Amniotic stem cell (primary cell): ENCODE measurements at regions not wholly inside any gene's neighbourhood (a gene's known extent, or its start where the extent isn't known, plus 50 kb on each side); places are given as distances from the start of the nearest gene placed in this dataset.

Source experiments
- DNase-seq: peaks from one replicate; lab custom pipeline; 2025; lab: John Stamatoyannopoulos, UW

DNA sequence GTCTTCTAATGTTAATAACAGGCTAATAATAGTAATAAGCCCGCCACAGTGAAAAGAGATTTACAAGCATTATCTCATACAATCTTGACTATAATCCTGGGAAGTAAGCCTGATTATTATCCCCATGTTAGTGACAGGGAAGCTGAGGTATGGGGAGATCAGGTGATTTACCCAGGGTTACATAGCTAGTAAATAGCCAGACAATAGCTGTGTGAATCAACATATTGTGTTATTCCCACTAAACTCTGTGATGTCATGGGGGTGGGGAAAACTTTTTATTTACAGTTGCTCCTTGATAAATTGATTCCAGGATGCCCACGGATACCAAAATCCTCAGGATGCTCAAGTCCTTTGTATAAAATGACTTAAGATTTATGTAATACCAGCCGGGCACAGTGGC, 181.9 kb downstream of the LMO4 start:
- no peak for DNase-seq

DNA sequence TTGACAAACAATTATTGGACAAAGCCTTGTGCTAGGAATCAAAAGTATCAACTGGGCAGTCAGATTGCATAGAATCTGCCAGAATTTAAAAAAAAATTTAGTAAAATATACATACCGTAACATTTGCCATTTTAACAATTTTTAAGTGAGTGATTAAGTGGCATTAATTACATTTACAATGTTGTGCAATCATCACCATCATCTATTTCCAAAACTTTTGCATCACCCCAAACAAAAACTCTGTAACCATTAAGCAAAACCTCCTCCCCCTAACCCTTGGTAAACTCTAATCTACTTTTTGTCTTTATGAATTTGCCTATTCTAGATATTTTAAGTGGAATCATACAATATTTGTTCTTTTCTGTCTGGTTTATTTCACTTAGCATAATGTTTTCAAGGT, 182.8 kb downstream of the LMO4 start:
- DNase-seq: no peak

DNA sequence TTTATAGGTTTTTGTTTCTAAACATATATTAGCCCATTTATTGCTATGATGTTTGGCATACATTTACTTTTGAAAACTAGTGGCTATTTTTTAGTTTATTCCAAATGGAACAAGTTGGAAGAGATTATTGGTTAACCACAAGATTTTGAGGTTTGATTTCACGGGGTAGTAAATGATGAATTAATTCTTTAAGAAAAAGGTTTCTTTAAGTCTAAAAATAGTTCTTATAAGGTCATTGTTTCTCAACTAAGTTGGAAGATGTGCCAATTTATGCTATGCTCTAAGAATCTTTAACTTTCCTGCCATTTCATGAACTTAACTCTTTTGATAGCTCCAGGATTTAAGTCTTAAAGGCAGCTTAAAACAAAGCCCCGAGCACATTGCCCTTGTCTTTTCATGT, 183.8 kb downstream of the LMO4 start:
- no peak for DNase-seq

DNA sequence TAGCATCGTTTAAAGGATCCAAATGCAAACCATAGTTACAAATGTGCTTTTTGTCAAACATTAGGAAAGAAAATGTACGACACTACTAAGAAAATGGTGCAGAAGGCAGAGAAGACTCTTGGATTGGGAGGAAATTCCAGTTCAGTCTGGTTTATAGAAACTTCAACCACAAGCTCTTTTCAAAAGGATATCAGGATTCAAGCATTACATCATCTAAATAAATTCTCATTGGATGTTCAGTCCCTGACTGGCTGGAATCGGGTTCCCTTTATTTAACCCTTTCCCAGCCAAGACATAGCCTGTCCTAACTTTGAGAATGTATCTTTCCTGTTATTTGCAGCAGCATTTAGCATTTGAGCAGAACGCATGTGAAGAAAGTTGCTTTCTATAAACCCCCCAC, 184.6 kb downstream of the LMO4 start:
- DNase-seq: no peak

DNA sequence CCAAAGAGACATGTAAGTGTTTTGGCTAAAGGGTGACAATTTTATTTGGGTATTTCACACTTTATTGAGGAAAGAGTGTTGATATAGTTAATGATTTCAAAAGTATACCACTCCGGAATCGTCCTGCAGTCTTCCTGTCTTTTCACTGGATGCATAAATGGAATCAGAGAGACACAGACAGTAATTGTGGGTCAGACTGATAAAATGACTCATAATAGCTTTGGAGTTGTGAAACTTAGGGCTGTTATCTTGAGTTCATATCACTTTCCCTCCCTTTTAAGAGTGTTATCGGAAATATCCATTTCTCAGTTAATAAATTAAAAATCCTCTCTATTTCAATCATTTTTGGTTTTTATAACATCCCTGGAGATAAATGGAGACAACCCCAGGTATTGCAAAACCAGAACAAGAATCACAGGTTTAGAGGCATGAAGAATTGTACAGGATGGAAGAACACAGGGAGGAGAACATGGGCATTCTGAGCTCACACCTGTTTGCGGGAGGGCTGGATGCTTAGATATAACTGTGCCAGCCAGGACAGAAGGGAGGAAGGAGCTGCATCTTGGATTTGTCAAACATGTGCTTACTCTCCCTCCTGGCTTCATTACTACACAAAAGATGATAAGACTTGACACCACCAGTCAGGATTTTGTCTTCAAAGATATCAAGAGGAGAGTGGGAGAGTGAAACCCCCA, 185.4 kb downstream of the LMO4 start:
- no peak for DNase-seq

DNA sequence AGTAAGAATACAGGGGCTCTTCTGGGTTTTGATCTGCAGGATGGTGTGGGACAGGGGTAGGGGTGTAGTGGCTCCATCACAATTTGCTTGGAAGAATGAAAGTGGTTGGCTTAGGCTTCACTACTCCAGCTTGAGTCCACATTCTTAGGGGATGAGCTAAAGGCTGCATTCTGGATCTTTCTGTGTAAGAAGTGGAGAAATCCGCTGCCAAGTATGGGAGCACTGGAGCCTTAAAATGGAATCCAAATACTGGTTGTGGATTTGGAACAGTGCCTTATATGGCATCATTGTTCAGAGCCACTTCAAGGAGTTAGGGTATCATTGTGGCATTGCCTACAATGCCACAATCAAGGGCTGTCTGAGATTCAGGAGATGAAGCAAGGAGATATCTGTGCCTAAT, 187.1 kb downstream of the LMO4 start:
- no peak for DNase-seq

DNA sequence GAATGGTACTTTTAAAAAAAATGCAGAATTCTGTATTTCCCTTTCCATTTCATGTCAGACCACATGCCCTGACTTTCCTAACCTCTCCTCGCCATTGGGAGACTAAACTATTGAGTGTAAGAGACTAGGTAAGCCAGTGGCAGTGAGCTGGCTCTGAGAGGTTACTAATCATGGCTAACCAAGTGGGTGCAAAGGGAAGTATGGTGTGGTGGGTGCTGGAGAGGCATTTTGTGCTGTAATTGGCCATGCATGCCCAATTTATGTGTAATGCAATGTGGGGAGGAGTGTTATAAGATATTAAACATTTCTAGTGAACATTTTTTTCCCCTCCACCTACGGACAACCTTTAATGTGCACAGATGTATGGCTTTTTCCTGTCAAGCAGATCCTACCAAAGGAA, 190.1 kb downstream of the LMO4 start:
- DNase-seq: no peak

DNA sequence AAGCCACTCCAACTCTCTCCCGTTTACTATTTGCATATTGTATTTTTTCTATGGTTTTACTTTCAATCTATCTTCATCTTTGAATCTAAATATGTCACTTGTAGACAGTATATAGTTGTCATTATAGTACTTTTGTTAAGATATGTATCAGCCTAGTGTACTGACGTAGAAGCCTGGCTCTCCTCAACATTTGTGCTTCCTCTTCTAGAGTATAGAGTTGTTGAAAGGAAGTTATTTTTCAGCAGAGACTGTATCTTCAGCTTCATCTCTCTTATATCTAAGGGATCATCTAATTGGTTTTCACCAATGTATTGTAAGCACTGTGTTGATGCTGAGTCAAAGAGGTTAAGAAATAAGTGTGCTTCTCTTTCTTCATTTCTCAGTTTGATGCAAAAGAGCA, 192.8 kb downstream of the LMO4 start:
- no peak for DNase-seq

DNA sequence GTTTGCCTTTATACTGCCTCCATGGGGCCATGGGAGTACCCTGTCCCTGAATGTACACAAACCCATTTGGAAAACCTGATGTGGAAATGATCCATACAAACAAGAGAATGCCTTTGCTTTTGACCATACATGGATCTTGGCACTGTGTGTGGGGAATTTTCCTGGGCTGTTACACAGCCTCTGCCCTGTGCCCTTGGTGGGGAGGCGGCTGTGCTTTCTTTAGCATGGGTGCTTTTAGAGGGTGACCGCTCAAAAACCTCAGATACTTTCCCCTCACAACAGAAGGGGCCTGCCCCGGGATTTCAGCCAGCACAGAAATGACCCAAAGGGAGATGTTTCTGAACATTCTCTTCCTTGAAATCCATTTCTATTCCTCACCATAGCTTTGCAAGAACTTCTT, 194.8 kb downstream of the LMO4 start:
- no peak for DNase-seq

DNA sequence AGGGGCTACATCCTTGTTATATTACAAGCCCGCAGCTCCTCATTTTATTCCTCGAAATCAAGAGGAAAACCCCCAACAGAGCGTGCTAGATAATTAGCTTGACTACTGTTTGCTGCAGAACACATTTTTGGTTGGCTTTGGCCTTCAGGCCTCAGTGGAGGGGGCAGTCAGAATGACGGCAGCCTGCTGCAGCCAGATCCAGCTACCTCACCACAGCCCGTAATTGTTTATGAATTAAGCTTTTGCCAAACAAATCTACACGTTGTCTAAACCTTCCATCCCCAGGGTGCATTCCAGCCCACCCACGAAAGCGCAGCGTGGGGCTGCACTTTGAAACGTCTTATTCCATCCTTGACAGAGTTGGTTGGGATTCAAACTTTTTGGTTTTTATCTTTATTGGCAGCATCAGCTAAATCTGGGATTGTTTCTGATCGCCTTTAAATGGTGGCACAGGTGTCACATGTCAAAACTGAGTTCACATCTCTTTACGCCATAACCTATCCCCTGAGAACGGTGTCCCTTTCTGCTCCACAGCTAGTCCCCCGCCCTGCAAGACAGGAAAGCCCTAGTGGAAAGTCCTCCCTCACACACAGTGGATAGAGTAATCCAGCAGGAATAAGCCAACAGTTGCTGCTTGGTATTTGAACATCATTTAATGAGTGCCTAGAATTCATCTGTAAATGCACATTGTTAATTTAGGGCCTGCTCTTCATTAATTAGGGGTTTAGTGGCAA, 195.5 kb downstream of the LMO4 start:
- no peak for DNase-seq

DNA sequence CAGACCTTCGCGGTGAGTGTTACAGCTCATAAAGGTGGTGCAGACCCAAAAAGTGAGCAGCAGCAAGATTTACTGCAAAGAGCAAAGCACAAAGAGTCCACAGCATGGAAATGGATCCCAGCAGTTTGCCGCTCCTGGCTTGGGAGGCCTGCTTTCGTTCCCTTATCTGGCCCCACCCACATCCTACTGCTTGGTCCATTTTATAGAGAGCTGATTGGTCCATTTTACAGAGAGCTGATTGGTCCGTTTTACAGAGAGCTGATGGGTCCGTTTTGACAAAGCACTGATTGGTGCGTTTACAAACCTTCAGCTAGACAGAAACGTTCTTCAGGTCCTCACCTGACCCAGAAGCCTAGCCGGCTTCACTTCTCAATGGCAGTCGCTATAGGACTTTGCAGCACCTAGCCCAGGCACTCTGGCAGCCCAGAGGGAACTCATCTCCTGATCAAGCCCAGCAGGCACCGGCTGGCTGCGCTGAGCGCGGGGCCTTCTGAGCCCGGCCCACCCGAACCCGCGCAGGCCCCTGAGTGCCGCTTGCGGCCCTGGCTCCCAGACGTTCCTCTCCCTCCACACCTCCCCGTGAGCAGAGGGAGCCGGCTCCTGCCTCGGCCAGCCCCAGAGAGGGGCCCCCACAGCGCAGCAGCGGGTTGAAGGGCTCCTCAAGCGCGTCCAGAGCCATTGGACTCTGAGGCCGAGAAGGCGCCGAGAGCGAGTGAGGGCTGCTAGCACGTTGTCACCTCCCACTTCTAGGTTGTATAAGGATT, 200.3 kb downstream of the LMO4 start:
- no peak for DNase-seq

DNA sequence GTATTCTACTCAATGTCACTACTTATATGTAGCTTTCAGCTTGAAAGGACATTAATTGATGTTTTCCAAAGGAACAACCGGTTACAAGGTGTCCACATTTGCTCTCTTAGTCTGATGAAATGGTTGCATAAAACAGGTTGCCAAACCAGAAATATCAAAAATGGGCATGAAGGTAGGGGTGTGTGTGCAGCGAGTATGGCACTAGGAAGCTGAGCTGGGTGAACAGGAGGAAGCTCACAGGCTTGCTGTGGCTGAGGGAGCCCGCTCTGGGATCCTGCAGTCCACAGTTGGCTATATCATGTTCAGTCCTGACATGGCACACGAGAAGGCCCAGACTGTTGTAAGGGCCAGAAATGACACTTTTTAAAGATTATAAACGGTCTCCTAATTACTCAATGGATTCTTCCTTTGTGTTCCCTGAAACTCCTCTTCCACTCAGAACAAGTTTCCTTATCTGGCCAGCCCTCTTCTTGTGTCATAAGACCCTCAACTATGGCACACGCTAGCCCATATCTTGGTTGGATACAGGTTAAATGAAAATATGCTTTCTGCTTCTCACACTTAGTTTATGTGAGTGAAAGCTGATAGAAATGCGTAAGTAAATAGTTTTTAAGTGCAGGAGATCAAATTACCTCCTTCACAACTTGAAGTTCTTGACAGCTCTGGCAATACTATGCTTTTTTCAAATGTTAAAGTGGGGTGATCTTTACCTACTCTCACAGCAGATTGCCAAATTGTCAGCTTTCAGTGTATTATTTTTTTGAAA, 201.5 kb downstream of the LMO4 start:
- no peak for DNase-seq

DNA sequence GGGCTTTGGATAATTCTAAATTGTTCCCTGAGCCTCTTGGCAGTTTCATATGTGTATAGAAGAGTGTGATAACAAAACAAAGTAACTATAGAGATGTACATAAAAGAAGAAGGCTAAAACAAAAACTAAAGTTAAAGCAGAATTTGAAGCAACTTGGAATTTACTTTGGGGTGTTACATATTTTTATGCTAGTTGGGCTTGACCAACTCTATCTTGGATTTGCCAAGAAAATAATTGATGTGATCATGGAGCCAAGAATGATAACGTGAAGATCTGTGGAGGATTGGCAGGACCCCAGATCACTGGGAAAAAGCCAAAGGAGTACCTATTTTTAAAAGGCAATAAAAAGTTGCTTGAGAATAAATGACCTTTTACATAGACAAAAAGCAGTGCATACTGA, 206.9 kb downstream of the LMO4 start:
- DNase-seq: no peak

DNA sequence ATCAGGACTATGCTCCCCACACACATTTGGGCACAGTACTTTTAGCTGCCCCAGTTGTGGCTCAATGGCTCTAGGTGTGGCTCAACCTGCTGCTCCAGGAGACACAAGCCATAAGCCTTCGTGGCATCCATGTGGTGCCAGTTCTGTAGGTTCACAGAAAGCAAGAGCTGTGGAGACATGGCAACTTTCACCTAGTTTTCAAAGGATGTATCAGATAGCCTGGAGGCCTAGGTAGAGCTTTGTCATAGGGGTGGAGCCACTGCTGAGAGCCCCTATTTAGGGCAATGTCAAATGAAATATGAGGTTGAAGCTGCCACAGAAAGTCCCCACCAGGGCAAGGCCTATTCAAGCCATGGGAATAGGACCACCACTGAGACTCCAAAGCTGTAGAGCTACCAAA, 210.5 kb downstream of the LMO4 start:
- no peak for DNase-seq

DNA sequence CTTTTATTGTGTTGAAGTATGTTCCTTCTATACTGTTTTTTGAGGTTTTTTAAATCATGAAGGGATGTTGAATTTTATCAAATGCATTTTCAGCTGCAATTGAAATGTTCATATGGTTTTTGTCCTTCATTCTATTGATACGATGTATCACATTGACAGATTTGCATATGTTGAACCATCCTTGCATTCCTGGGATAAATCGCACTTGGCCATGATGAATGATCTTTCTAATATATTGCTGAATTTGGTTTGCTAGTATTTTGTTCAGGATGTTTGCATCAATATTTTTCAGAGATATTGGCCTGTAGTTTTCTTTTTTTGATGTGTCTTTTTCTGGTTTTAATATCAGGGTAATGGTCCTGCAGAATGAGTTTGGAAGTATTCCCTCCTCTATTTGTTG, 214.0 kb downstream of the LMO4 start:
- DNase-seq: no peak

DNA sequence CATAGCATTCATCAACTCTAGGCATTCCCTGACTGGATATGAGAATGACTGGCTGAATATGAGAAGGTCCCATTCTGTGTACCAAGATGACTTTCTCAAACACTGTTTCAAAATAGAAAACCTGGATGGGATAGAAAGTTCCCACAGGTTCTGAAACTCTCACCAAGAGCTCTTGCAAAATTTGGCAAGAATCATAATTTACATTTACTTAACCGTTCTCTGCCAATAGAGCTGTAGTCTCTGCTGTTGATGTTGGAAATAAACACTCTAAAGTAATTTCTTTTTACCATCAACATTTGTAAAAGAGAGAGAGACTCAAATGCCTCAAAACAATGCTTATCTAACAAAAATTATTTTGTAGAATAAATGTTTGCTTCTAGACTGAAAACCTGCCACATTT, 221.1 kb downstream of the LMO4 start:
- no peak for DNase-seq

DNA sequence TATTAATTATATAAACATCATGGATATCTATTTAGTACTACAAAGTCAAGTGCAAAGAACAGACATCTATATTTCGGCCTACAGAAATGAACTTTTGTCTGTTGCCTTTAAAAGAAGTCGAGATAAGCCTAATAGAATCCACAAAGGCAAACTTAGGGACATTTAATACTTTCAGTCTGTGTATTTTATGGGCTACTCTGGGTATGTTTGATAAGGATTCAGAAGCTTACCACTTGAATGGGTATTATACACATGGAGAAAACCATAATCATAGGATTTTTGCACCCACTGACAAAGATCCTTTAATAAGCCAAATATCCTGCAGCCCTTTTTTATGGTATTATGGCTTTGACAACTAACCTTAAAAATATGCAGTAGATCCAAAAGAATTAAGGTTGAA, 224.8 kb downstream of the LMO4 start:
- no peak for DNase-seq

DNA sequence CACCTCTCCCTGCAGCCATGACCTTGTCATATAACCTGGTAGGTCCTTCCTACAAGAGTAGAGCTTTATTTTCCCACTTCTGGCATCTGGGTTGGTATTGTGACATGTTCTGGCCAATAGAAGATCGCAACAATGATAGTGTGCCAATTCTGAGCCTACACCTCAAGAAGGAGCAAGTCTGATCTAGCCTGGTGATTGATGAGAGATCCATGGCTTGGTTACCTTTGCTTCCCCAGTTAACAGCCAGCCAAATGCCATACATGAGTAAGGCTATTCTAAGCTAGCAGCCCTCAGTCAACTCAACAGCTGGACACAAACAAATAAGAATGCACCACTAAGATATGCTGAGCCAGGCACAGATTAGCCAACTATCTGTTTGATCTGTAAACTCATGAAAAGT, 226.7 kb downstream of the LMO4 start:
- no peak for DNase-seq

DNA sequence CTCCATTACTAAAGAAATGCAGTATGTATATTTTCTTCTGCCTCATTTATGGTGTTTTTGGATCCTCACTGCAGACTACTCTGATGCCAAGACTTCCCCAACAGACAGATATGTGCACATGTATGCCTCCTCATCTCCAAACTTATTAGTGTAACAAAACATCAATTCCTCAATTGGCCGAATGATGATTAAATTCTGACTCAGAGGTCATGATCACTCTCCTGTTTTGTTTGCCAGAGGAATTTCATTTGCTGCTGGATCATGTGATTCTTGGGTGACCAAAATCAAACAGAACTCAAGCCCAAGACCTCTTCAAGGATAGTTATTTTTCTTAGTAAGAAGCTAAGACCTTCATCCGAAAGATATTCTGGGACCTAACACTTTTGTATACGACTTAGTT, 227.6 kb downstream of the LMO4 start:
- DNase-seq: no peak

DNA sequence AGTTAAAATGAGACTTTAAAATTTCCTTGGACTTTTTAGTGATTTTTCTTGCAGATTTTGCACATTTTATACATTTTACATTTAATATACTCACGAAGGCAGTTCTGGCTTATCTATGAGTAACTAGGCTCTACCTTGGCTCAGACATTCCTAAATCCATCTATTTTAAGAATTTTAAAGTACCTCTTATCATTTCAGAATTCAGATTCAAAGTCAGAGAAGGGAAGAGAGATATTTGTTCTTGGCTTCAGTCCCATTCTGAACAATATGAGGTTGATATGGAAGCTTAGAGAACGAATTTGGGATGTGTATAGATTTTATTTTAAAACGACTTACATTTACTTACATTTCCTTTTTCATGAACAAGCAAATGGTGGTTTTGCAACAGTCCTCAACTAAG, 230.2 kb downstream of the LMO4 start:
- DNase-seq: no peak

DNA sequence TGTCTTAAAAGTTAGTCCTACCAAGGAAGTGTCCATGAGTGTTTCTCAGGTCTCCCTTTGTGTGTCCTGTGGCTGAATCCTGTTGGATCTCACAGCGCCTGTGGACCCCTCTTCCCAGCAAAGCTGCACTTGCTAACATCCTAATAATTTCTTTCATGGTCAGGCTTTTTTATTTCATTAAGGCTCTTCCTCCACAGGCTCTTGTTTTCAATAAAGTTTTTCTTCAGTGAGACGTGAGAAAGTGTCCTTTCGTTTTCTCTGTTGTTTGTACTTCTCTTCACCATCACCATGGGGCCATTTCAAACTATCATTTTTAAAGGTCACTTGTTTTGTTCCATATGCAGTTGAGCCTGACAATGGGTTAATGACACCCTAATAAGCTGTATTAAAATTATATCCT, 231.5 kb downstream of the LMO4 start:
- DNase-seq: no peak

DNA sequence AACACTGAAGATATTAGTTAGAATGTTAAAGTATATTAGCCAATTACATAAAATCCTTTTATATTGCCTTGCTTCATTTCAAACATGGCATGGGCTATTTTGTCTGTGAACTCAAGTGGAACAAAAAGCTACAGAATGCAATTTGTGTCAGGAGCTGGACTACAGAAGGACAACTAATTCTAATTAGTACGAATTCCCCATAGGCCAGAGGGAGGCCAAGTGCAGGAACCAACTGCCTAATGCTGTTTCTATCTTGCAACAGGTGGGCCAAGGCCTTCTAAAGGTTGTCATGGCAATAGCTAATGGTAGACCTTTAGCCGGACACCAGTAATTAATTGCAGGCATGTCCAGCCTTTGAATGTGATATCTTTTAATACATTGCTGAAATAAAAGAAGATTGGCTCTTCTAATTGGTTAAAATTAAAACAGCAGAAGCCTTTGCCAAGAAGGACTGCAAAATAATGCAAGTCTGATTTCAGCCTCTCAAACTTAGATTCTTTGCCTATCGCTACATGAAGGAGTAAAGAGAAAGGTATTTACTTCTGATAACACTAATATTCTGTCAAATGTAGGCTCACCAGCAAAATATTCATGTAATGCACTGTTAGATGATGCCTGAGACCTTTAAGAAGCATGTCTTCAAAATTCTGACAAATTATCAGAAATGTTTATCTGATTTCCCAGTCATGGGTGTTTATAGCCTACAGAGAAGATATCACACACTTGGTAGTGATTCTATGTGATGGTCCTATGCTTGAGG, 232.1 kb downstream of the LMO4 start:
- no peak for DNase-seq
